HG02981 (cell line): ENCODE measurements at regions not wholly inside any gene's neighbourhood (a gene's known extent, or its start where the extent isn't known, plus 50 kb on each side); places are given as distances from the start of the nearest gene placed in this dataset.

ENCODE experiments used
- ATAC-seq: cut with Tn5 transposase; IDR thresholded peaks from one replicate; pipeline ENCODE4 v1.9.1; 2021; ENCODE audit warnings: mild to moderate bottlenecking, moderate library complexity; ENCODE audit not compliant: unreplicated experiment

DNA sequence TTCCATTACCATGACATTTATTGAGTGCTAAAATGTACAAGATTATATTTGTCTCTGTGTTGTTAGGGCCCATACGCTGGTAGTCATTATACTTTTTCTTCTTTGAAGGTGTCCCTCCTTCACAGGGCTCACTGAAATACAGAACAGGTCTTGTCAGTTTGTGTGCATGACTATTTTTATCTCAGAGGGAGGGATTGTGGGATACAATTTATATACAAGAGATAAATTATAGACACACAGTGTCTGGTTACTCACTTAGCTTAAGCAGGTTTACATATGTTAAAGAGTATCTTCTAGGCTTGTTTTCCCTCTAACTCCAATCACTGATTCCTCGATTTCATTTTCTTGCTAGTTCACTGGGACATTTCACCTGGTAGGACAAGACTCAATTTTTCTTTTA, 143.3 kb upstream of the GUCY1A1 start:
- ATAC-seq, result no peak

DNA sequence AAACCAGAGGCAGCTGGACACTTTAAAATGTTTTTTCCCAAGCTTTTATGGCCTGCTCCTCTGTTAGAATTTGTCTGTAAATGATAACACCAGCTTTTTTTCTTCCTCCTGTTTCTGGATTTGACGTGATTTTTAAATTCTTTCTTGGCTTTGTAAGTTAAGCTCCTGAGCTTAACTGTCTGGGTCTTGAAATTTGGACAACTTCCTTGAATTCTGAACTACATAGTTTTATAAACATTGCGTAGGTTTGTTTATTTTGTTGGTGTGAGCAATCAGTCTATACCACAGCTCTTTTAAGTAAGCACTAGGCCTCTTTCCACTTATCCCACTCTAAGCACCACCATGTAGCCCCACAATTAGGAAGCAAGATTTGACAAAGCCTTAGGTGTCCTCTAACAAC, 144.4 kb upstream of the GUCY1A1 start:
- ATAC-seq, result no peak

DNA sequence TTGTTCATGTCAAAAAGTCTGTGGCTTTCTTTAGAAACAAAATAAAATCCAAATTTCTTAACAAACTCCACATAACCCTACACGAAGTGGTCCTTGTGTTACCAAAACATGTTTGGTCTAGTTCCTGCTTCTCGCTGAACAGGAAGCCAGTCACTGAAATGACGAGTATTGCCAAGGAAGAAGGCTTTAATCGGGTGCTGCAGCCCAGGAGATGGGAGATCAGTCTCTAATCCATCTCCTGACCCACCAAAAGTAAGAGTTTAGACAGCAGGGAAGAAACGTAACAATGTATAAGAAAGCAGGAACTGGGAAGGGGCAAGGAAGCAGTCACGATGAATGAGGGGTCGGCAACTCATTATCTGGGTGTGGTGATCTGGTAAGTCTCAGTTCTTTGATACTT, 144.6 kb upstream of the MAP9 start:
- ATAC-seq, result no peak

DNA sequence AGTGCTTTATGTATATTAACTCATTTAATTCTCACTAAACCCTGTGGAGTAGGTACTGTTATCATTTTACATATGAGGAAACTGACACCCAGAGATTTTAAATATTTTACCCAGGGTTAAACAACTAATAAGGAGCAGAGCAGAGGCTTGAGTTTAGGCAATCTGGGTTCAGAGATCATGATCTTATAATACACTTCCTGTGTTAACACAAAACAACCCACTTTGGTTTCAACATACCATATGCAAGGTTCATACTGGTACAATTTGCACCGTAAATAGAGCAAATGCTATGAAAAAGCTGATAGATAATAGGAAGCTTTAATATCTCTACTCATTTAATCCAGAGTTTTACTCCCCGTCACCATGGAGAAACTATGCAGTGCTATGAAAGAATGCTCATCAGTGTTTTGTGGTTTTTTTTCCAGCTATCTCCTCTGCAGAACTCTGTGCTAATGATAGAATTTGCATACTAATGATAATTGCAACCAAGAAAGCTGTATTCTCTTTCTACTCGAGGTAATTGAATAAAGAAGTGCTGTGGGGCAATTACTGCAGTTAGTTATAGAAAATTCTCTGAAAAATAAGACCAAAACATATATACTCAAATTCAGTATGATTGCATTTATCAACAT, 138.8 kb upstream of the MAP9 start:
- no peak for ATAC-seq

DNA sequence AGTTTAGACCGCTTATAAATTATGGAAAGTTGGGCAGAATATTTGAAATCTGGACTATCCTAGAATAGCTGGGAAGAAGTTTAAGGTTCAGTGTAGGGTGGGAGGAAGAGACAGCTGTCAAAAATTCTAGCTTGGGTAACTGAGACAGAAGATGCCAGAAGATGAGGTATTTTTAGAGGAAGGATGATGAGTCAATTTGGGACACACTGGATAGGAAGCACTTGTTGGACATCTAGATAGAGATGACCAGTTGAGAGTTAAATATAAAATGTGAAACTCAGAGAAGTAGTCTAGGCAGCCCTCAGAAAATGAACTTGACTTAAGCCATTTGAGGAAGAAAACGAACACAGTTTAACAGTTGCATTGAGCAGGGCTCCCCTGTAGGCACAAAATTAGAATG, 137.9 kb upstream of the MAP9 start:
- no peak for ATAC-seq

DNA sequence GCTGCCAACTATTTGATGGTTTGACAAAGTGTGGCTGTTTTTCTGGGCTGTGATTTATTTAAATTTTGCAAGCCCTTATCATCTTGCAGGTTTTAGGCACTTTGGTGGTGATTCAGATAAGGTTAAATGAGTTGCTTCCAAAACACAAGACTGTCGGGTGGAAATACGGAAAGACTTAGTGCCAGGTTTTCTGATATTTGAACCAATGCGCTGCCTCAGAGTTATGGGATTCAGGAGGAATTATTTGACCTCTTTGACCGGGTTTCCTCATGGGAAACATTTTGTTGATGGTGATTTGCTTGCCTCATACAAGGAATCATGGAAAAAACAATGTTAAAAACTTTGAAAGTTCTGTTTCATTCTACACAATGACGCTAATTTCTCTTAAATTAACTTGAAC, 136.1 kb upstream of the MAP9 start:
- no peak for ATAC-seq

DNA sequence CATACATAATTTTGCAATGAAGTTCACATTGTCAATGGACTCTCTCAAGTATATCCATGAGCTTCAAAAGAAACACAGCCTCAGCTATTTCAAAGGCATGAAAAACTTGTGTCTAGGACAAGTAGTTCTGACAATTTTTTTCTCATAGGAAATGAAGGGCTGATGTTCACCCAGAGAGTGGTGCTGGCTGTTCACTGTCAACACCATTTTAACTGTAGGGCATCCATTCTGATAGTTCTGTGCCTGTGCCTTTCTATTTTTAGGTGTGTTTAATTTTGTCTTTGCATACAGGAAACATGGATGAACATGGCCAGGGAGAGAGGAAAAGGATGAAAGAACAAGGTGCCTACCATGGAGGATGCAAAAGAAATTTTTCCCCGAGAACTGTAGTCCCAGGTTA, 135.3 kb upstream of the MAP9 start:
- ATAC-seq, result no peak

DNA sequence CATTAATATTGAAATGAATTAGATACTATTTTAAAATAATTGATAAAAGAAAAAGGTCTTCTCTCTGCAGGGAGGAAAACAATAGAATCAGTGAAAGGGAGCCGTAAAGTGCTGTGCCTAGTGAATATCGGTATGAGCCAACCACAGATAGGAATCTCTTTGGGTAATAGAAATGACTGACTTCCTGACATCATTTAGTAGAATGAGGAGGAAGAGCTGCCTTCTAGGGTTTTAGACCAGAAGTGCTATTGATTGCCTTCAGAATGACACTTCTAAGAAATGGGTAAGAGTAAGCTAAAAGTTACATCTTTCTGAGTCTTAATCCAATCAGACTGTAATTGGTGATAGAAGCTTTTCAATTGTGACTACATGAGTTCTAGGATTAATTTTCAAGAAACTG, 134.0 kb upstream of the MAP9 start:
- no peak for ATAC-seq

DNA sequence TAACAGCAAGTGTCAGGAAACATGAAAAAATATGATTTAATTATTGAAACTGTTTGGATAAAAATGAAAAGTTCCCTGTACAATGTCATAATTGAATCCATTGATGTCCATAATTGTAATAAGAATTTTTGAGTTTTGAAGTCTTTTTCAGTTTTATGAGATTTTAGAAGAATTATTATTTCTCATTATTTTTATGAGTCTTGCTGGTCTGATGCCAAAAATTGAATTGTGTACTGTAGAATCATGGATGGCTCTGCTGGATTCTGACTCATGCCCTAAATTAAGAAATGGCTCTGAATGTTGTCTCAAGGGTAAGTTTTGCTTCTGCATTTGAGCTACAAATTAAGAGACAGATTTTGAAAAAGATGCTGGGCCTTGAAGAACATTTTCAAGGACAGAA, 132.8 kb upstream of the MAP9 start:
- ATAC-seq, result no peak

DNA sequence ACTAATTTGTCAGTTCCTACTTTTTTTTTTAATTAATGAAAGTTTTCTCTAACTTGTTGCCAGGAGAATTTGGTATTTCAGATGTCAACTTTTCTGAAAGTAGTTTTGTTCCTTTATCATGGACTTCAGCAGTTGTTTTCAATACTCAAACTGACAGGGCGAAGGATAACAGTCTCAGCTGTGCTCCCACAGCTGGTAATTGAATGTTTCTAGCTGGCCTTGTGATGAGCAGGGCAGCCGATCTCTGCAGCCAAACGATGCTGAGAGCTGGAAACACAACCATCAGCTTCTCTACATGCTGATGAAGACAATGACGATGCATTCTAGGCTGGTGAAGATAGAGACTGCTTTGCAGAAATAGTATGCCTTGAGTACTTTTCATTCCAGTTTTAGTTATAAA, 130.0 kb upstream of the MAP9 start:
- no peak for ATAC-seq

DNA sequence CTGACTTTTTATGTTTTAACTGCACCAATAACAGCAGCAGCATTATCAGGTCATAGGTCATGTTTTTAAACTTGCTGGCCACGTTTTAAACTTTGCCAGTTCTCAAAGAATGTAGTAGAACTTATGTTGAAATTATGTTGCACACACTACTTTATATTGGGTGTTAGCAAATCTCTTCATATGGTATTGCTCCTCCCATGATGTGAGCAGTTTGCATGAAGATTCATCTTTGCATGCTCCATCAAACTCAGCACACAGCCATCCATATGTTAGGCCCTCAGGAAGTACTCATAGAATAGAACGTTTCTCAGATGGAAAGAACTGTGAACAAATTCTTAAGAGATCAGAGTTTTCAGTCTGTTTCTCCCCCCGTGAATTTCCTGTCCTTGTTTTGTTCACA, 128.6 kb upstream of the MAP9 start:
- ATAC-seq, result no peak

DNA sequence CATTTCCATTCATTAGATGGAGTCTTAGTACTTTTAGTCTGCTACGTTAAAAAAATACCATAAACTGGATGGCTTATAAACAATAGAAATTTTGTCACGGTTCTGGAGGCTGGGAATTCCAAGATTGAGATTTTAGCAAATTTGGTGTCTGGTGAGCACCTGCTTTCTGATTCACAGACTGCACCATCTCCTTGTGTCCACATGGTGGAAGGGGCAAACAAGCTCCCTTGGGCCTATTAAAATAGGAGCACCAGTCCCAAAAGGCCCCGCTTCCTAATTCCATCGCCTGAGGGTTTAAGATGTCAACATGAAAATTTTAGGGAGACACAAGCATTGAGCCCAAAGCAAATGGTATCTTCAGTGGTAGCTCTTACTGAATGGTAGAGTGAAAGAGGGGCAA, 120.5 kb upstream of the MAP9 start:
- no peak for ATAC-seq

DNA sequence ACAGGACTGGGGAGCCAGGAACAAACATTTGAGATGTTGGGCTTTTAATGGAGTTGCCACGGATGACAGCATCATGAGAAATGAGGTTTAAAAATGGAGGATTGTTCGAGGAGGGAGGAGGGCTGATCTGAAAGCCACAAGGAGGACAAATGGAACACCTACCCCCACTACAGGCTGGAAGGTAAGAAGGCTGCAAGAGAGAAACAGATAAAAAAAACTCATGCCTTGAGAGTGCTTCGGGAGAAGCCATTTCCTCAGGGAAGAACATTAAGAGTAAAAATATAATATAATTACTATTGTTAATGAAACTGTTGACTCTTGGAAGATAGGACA, 119.5 kb upstream of the MAP9 start:
- ATAC-seq, result no peak

DNA sequence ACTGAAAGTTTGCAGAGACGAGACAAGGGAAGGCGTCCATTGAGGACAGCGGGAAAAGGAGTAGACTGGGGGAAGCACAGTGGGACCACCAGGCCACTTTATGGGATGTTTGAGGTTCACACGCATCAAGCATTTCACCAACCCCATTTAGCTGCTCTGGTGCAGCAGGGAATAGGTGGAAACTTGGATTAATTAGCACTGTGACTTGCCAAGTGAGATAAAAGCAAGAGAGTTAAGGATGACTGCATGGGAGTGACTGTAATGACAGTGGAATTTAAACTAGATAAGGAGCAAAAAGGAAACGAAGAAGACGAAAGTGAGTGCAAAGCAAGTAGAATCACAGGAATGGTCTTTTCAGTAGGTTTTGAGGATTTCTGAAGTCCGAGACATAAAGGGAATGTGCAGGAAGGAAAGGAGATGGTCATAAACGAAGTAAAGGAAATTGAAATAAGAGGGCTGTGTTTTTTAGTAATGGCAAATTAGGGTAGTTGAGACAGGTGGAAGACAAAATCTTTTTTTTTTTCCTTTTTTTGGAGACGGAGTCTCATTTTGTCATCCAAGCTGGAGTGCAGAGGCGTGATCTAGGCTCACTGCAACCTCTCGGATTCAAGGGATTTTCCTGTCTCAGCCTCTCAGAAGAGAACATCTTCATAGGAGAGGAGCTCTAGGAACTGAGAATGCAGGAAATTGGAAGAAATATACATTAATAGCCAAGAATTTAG, 119.0 kb upstream of the MAP9 start:
- no peak for ATAC-seq

DNA sequence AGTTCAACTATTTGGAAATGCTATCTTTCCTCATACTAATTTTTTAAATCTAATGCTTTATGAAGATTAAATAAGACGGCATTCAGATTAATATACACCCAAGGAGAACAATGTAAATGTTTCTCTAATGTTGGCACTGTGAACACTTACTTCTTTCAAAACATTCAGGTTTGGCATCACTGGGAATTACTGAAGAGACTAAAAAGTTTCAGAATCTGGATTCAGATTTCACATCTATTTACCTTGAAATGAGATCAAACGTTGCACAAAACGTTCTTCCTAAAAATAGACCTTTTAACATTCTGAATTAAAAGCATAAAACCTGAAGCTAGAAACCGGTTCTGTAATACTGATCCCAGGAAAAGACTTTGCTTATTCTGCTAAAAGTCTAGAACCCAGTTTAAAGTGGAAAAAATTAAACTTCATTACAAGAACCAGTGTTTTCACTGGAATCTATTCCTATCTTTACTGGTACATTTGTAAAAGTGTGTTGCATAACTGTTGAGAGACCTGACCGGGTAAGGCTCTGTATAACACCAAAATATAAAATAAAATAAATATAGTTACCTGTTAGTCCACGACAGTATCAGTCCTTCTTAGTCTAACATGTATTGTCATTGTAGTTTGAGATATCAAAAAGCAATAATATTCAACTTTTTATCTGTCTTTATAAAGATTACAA, 117.4 kb upstream of the MAP9 start:
- no peak for ATAC-seq

DNA sequence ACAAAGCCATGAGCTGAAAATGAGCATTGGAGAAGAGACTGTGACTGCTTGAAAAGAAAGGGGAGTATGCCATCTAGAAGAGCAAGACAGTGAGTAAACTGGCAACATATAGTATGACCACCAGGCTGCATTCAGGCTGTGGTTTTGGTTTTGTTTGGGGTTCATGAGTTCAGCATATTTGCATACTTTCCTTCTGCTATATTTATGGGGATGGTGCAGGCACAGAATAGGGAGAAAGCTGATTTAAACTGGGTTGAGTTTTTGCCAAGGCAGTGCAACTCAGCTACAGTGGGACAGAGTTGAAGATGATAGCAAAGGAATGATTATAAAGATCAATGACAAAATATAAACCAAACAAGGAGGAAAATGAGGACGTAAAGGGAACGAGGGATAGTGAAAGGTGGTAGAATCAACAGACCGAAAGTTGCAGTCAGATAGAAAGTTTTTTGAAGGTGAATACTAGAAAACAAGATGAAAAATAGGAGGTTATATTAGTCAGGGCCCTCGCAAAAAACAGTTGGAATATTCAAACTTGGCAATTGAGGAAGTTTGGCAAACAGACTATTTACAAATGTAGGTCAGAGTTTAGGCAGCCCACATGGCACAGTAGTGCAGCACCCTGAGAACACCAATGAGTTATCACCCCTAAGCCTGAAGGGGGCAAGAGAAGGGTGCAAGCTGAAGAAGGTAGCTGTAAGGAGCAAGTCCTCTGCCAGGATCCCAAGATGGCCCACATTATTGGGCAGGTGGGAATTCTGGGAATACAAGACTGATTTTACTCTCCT, 114.8 kb upstream of the MAP9 start:
- peak; percentile 92 for ATAC-seq

DNA sequence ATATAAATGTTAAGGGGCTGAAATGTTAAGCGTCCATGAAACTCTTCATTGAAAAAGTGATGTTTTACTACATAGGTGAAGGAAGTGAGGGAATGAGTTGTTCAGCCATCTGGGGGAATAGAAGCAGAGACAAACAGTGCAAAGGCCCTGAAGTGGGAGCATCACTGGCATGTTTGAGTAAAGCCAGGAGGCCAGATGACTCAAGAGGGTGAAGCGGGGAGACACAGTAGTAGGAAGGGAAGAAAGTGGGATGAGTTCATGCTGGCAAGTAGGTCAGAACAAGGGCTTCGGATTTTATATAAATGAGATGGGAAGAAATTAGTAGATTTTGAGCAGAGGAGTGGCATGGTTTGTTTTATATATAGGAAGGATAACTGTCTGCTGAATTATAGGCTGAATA, 112.5 kb upstream of the MAP9 start:
- ATAC-seq, result no peak

DNA sequence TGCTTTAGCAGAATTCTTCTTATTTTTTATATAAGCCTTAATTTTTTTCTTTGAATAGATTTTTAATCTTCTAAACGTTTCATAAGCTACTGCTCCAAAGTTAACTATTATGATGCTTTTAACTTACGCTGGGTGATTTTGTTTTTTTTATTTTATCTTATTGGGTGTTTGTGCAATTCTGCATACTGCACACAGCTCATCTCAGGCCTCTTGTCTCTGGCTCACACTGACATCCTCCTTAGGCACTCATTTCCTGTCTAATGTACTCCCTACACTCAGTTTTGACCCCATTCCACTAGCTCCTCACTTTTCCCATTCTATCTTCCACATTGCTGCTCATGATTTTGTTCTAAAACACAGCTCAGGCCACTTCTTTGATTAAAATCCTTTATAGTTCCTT, 111.9 kb upstream of the MAP9 start:
- no peak for ATAC-seq

DNA sequence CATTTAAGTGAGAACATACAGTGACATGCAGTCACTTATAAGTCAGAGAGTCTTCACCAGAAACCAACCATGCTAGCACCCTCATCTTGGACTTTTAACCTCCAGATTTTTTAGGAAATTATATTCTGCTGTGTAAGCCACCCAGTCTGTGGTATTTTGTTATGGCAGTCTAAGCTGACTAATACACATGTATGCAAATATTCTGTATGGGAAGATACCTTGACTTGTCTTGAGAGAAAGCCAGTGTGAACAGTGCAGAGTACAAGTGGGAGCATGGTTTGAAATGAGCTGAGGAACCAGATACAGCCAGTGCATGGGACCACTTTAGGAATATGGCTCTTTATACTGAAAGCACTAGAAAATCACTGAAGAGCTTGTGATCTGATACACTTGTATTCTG, 110.4 kb upstream of the MAP9 start:
- ATAC-seq, result no peak

DNA sequence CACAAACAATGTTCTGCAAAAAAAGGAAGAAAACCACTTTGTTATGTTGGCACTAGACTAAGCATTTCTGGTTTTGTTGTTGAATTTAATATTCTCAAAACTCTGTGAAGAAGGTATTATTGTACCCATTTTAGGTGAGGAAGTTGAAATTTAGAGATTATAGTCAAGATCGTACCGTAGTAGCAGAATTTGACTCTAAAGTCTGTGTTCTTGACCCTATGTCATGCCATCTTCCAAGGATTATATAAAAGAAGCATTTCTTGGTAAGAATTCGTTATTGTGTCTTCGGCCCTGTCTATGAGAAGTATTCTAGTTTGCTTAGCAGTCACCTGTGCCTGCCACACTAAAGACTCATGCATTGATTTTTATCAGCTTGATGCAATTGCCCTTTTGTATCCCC, 104.4 kb upstream of the MAP9 start:
- ATAC-seq, result no peak

DNA sequence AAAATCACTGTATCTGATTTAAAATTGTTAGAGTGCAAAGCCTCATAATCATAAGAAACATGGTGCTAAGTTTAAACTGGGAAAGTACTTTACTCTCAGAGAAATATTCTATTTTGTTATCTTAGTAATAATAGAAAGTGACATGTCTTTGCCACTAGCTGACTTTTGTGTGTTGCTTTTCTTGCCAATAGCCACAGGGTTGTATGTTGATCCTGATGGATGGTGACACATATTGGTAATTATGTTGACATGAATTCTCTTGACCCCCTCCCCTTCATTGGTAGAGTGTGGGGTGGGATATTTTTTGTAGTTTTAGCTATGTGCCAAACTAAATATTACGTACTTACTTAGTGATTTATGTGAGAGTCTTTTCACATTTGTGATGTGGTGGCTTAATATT, 103.1 kb upstream of the MAP9 start:
- ATAC-seq, result no peak

DNA sequence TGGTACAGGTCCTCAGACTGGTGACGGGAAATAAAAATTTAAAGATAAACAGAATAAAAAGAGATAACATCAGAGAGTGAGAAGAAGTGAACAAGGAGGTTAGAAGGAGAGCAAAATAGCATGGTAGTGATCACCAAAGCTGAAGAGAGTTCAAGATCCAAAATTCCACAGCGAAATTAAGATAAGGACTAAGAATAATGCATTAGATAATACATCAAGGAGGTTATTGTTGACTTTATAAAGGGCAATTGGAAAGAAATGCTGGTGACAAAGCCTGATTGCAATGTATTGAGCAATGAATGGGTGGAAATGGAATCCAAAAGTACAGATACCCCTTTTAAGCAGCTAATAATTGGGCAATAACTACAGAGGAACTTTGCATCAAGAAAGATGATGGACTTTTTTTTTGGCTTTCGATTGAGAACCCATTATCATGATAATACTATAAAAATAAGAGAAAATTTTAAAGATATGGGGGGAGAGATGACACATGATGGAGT, 101.6 kb upstream of the MAP9 start:
- no peak for ATAC-seq
